ENCODE measurements at regions not wholly inside any gene's neighbourhood (a gene's known extent, or its start where the extent isn't known, plus 50 kb on each side); places are given as distances from the start of the nearest gene placed in this dataset.

- intact Hi-C loops (cut with micrococcal nuclease) = no loop called here
- ATAC-seq = no peak
- Histone ChIP-seq H4K20me1 (ENCODE audit: insufficient read depth) (no peaks in the 10 kb centered on the region), H3K27ac (ENCODE audit: low read depth, low read length) (no peak overlapping the region), H3K9ac (ENCODE audit: low read length) (no peak overlapping the region), H3K4me1 (ENCODE audit: control insufficient read depth in 1 of 2, insufficient read depth in 2 of 2, low read length in 2 of 2) (no peaks in the 10 kb centered on the region), H3K4me3 (replicated peaks in 1 of 2; ENCODE audit: low read depth in 1 of 2, low read length in 2 of 2) (no peak overlapping the region), H3K79me2 (ENCODE audit: insufficient read depth, low read length) (no peaks in the 10 kb centered on the region), H3K4me2 (ENCODE audit: low read length) (no peak overlapping the region), H3K36me3 (ENCODE audit: control insufficient read depth in 1 of 2, insufficient read depth in 2 of 2, low read length in 2 of 2) (no peaks in the 10 kb centered on the region), H3K9me3 (ENCODE audit: control insufficient read depth in 1 of 2, insufficient read depth in 1 of 2, low read depth in 1 of 2, low read length in 2 of 2) (no peaks in the 10 kb centered on the region), H2AFZ (ENCODE audit: low read depth, low read length, poor library complexity, severe bottlenecking) (no peak overlapping the region), H3K27me3 (ENCODE audit: insufficient read depth, low read length) (no peaks in the 10 kb centered on the region), H3K9me2 (ENCODE audit: insufficient read depth) (no peaks in the 10 kb centered on the region)
- no peak for TF ChIP-seq RAD21 (IDR thresholded peaks at IDR 0.05; ENCODE audit: low read depth)
- TF ChIP-seq CEBPB (IDR thresholded peaks at IDR 0.05; ENCODE audit: low read depth) = no peak
- no peak for TF ChIP-seq YY1 (IDR thresholded peaks at IDR 0.05; ENCODE audit: extremely low read depth, insufficient replicate concordance, low read depth, low read length)
- no peak for TF ChIP-seq FOSL1 (IDR thresholded peaks at IDR 0.05; ENCODE audit: low read depth)
- TF ChIP-seq ZNF274 (IDR thresholded peaks at IDR 0.05; ENCODE audit: low read depth, low read length) = no peak
- TF ChIP-seq JUND (IDR thresholded peaks at IDR 0.05) = no peak
- no peak for TF ChIP-seq EZH2 (IDR thresholded peaks at IDR 0.05)
- no peak for TF ChIP-seq SRF (IDR thresholded peaks at IDR 0.05; ENCODE audit: low read depth)
- no peak for TF ChIP-seq TCF7L2 (IDR thresholded peaks at IDR 0.05; ENCODE audit: borderline replicate concordance, extremely low read depth, insufficient read depth, insufficient read length)
- no peak for TF ChIP-seq EGR1 (IDR thresholded peaks at IDR 0.05; ENCODE audit: low read depth)
- no peak for TF ChIP-seq POLR2A (IDR thresholded peaks at IDR 0.05; ENCODE audit: borderline replicate concordance, extremely low read depth, insufficient read depth, insufficient read length)
- no peak for TF ChIP-seq SP1 (IDR thresholded peaks at IDR 0.05; ENCODE audit: low read depth)
- TF ChIP-seq ATF3 (IDR thresholded peaks at IDR 0.05) = no peak
- ChIA-PET POLR2A (no interaction called here), CTCF (no interaction called here), RAD21 (ENCODE audit: low non-redundant PET in 1 of 2, low total read pairs in 2 of 2, uncharacterized antibody in 2 of 2, unreplicated experiment in 2 of 2) (no interaction called here)
- no TSS peak for BruUV-seq (replicated peaks)
- no peak for DNase-seq (ENCODE audit: low read depth, low spot score)
These were observed 277.0 kb upstream of the B3GALT2 start for GRCh38 chr1:193463326-193463932.

All from HCT116 (cell line).